GM21526 (cell line): ENCODE measurements at regions not wholly inside any gene's neighbourhood (a gene's known extent, or its start where the extent isn't known, plus 50 kb on each side); places are given as distances from the start of the nearest gene placed in this dataset.

Source experiments
- ATAC-seq: cut with Tn5 transposase; IDR thresholded peaks from one replicate; pipeline ENCODE4 v1.9.1; 2021; ENCODE audit warnings: moderate library complexity; ENCODE audit not compliant: unreplicated experiment, low FRiP score

GRCh38 chr11:130785380-130786116 lies 130.7 kb downstream of the SNX19 start:
- no peak for ATAC-seq

GRCh38 chr11:130786586-130786985 lies 129.7 kb downstream of the SNX19 start:
- ATAC-seq: no peak

DNA sequence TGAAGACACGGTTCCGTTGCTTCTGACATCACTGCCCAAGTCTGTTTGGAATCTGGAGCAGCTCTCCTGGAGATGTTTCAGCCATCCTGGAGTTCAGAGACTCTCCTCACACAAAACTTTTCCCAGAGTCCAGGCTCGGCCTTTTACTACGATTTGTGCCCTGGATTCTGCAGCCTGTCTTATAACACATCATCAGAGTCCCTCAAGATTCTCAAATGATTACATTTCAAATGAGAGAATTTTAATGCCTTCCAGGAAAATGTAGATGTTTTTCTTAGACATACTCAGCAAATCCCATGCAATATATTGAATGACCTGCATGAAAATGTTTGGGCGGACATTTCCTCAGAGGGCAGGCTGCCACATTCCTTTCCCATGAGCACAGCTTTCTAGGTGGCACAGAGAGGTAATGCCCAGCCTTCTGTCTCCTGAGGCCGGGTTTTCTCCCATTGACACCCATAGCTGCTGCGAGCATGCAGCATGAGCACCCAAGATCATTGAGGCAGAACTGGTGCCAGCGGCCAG lies 129.1 kb downstream of the SNX19 start:
- no peak for ATAC-seq

DNA sequence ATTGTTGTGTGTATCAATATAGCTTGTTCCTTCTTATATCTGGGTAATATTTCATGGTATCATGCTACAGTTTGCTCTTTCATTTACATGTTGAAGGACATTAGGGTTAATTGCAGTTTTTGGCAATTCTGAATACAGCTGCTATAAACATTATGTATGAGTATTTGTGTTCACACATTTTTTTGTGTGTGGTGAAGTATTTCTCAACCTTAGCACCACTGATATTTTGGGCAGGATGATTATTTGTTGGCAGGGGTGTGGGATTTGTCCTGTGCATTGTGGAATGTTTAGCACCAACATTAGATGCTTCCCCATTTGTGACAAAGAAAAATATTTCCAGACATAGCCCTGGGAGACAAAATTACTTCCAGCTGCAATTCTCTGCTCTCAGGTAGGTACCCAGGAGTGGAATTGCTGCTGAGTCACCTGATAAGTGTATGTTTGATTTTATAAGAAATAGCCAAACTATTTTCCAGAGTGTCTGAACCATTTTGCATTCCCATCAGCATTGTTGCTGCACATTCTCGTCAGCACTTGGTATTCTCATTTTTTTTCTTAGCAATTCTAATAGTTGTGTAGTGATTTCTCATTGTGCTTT lies 128.2 kb downstream of the SNX19 start:
- no peak for ATAC-seq

GRCh38 chr11:130789056-130789640 lies 127.1 kb downstream of the SNX19 start:
- ATAC-seq: no peak

DNA sequence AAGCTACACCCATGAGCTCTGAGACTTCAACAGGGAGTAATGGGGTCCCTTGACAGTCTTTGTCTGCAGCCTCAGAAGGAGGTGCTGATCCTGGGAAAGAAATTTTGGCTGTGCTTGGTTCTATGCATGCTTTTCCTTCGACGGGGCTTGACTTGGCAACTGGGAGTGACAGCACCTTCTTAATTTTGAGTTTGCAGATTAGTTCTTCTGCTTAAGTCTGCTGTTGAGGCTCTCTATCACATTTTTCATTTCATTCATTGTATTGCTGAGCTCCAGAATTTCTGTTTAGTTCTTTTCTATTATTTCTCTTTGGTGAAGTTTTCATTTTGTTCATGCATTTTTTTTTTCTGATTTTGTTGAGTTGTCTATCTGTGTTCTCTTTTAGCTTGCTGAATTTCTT lies 125.6 kb downstream of the SNX19 start:
- no peak for ATAC-seq

GRCh38 chr11:130792772-130793171 lies 123.5 kb downstream of the SNX19 start:
- ATAC-seq: no peak

GRCh38 chr11:130796828-130797227 lies 119.5 kb downstream of the SNX19 start:
- ATAC-seq: no peak

GRCh38 chr11:130798280-130798679 lies 118.0 kb downstream of the SNX19 start:
- no peak for ATAC-seq

DNA sequence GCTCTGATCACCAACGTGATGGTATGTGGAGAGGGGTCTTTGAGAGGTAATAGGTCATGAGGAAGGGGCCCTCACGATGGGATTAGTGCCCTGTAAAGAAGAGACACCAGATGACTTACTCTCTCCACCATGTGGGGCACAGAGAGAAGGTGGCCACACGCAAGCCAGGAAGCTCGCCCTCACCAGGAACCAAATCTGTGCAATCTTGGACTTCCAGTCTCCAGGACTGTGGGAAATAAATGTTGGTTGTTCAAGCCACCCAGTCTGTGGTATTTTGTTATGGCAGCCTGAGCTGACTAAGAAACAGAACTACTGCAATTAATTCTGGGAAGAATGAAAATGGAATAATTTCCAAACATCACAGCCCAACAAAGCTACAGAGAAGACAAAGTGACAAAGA lies 117.5 kb downstream of the SNX19 start:
- ATAC-seq: no peak

DNA sequence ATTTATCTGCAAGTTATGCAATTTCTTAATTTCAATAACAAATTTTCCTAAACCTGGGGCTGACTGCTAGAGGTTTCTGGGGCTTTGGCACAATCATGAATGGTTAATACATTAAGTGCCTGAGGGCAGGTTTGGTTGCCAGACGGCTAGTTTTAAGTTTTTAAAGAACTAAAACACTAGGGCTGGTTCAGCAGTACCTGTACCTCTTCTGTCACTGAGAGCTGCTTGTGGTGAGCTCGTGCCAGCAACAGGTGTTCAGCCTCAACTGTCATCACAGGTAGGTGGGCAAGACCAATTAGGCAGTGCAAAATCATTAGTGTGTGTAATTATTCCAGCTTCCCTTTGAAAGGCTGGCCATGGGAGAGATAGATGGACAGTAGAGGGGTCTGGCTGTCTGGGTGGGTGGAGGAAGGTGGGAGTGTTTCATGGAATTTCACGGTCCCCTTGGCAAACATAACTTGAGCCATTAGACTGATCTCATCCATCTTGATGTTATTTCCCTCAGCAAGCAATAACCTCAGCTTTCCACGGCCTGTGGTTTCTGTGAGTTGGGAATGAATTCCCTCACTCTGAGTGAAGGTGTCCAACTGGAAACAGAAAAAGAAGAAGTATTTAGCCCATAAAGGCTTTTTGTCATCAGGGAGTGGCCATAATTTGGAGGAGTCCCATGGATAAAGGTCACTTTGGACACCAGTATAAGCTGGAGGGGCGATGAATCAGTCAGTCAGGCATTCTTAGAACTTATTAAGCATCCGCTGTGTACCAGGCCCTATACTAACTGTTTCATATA lies 114.8 kb downstream of the SNX19 start:
- no peak for ATAC-seq

DNA sequence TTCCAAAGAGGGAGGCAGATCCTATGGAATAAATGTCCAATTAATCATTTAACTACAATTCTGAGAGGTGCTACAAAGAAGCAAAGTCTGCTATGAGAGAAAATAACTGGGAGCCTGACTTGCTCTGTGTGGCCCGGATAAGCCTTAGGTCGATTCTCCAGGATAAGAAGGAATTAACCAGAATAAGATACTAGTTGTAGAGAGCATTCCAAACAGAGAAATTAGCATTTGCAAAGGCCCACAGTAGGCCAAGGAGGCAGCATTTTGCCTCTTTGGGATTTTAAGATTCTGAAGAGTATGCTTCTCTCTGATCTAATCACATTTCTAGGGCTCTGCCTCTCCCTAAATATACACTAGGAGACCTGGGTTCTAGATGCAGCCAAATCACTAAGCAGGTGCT lies 113.7 kb downstream of the SNX19 start:
- ATAC-seq: no peak

DNA sequence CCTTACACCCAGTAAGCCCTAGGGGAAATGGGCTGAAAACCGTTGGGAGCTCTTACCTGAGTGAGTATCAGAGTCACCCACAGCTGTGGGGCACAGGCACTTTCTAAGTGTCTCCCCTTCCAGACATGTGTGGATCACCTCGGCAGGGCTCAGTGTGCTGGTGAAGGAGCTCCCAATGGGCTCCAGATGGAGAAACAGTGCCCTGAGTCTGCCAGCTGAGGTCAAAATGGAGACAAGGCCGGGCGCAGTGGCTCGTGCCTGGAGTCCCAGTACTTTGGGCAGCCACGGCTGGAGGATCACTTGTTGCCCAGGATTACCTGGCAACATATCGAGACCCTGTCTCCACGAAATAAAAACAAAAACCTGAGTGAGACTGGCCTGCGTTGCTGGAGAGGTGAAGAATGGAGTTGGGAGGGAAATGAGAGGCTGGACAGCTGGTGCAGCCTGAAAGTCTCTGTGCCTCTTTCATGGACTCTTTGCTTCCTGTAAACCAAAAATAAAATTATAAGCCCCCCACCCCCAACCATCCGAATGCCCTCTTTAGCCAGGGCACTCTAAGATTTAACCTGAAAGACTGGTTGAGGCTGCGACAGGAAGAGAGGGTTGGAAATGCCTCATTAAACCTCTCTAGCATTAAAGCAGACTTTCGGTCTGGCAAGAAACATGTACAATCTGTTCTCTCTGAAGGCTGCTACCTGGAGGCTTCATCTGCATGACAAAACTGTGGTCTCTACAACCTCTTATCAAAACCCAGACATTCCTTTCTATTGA lies 111.8 kb downstream of the SNX19 start:
- no peak for ATAC-seq

GRCh38 chr11:130806746-130807145 lies 109.5 kb downstream of the SNX19 start:
- ATAC-seq: no peak

DNA sequence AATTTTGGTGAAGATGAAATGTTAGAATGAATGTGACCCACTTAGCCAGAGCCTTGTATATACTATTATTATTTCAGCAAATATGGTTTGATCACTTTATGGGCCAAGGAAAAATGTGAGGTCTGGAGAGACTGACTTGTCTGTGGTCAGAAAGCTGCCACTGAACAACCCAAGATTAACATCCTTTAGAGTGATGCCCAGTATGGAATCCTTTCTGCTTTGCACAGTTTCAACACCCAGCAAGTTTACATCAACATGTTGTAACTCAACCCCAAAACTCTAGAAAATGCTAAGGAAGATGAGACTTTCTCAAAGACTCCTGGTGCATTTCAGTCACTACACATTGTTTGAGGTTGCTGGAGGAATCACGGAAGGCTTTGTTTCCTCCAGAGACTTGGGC lies 107.7 kb downstream of the SNX19 start:
- no peak for ATAC-seq

DNA sequence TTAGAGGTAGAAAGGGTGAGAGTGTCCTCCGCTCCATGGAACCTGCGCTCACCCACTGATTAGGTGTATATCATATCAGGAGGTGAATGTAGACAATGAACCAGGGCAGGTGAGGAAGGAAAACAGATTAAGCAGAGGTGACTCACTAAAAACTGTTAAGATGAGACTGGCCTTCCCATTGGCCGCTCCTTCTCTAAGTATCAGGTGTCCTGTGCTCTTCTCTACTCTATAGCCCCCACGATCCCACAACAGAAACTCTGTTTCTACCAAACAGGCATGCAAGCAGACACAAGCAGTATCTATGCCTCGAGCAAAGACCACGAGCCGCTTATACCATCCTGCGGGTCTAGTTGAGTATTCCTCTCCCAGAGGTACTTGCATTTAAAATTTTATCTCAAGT lies 103.1 kb downstream of the SNX19 start:
- no peak for ATAC-seq

DNA sequence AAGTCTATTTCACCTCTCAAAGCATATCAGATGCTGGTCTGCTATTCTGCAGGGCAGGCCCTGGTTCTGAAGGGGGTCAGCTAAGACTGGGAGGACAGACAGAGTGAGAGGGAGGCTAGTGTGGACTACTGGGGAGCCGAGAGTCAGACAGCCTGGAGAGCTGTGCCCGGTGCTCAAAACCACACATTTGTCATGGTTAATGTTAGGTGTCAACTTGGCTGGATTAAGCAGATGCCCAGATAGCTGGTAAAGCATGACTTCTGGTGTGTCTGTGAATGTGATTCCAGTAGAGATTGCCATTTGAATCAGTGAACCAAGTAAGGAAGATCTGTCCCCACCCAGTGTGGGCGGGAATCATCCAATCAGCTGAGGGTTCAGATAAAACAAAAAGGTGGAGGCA lies 102.6 kb downstream of the SNX19 start:
- no peak for ATAC-seq

DNA sequence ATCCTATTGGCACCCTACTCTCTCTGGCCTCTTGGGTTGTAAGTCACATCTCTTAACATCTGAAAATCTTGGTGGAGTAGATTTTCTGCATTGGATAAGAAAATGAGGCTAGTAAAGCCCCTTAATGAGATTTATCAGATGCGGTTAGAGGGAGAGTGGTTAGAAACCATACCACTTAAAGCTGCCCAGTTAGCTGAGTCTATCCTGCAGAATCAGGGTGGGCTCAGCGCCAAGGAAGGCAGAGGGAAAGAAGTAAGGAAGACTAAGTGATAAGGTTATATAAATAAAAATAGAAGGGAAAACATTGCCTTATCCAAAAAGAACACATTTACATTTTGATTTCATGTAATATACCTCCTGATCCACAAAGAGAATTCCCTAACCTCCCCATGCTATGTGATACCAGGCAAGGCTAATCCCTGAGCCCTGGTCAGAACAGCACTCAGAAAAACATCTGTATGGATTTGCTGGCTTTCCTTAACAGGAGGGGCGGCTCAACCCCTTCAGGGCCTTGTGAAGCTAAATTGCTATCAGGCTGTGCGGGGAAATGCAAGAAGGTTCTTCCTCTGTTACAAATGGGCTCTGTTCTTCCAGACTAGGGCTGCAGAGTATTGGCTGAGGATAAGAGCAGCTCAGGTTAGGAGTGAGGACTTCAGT lies 101.7 kb downstream of the SNX19 start:
- ATAC-seq: no peak

GRCh38 chr11:130815097-130815802 lies 101.0 kb downstream of the SNX19 start:
- ATAC-seq: no peak
